ENCODE measurements at regions not wholly inside any gene's neighbourhood (a gene's known extent, or its start where the extent isn't known, plus 50 kb on each side); places are given as distances from the start of the nearest gene placed in this dataset.

GRCh38 chr15:101566748-101567488 is 77.4 kb upstream of the PCSK6 start:
- TF ChIP-seq CTCF (IDR thresholded peaks at IDR 0.05; ENCODE audit: insufficient read depth, low read length), result no peak
- TF ChIP-seq GABPA (IDR thresholded peaks at IDR 0.05; ENCODE audit: low read depth), result no peak
- TF ChIP-seq POLR2AphosphoS5 (IDR thresholded peaks at IDR 0.05; ENCODE audit: low read depth), result no peak

All from HL-60 (cell line).